Heart left ventricle (tissue), 16 donors: ENCODE measurements at regions not wholly inside any gene's neighbourhood (a gene's known extent, or its start where the extent isn't known, plus 50 kb on each side); places are given as distances from the start of the nearest gene placed in this dataset.

Experiments
- ATAC-seq, 4 donors: fragments of 200-7000 bp; cut with Tn5 transposase; one replicate each; pipeline ENCODE4 v1.9.1; 2020 to 2022; ENCODE audit warnings: moderate library complexity in 4 of 4, mild to moderate bottlenecking in 3 of 4, moderate number of reproducible peaks in 1 of 4
- DNase-seq, 5 donors: peaks; one replicate each; pipeline ENCODE4 v3.0.0-alpha.2; 2020
- H3K27ac ChIP-seq, 12 donors: fragments of 200-600 bp; sonication (generic) in 4 of 12; one replicate each; pipeline versions ENCODE4 v1.5.0 to v1.8.0; 2016 to 2022; ENCODE audit warnings: mild to moderate bottlenecking in 2 of 12
- H3K27me3 ChIP-seq, 9 donors: fragments of 200-600 bp; sonication (generic) in 2 of 9; one replicate each; pipeline versions ENCODE4 v1.5.1 to v1.8.0; 2016 to 2022; ENCODE audit warnings: mild to moderate bottlenecking in 3 of 9
- H3K36me3 ChIP-seq, 9 donors: fragments of 200-600 bp; sonication (generic) in 2 of 9; one replicate each; pipeline versions ENCODE4 v1.5.0 to v1.8.0; 2018 to 2022; ENCODE audit warnings: mild to moderate bottlenecking in 2 of 9
- H3K4me1 ChIP-seq, 12 donors: fragments of 200-600 bp; sonication (generic) in 4 of 12; one replicate each; pipeline versions ENCODE4 v1.5.0 to v1.8.0; 2016 to 2022; ENCODE audit warnings: mild to moderate bottlenecking in 3 of 12
- H3K4me3 ChIP-seq, 12 donors: fragments of 200-600 bp; sonication (generic) in 4 of 12; one replicate each; pipeline versions ENCODE4 v1.5.0 to v1.8.0; 2017 to 2022; ENCODE audit warnings: mild to moderate bottlenecking in 9 of 12, moderate library complexity in 4 of 12
- H3K9me3 ChIP-seq, 12 donors: fragments of 200-600 bp; sonication (generic) in 4 of 12; one replicate each; pipeline versions ENCODE4 v1.5.0 to v1.8.0; 2016 to 2022; ENCODE audit warnings: mild to moderate bottlenecking in 1 of 12
- POLR2A ChIP-seq, 2 donors: fragments of 450-650 bp; IDR thresholded peaks; one replicate each; pipeline ENCODE4 v1.6.1; 2017; ENCODE audit warnings: antibody characterized with exemption in 2 of 2, mild to moderate bottlenecking in 2 of 2, moderate library complexity in 2 of 2
- WGBS, 4 donors: extraction: QIAGEN DNeasy Blood & Tissue Kit in 2 of 4; methylation state at CpG; one replicate each; pipeline versions ENCODE4 v1.1.5 to v1.1.7; 2013 to 2018; 5-methylcytosine and 5-hydroxymethylcytosine counted together
- intact Hi-C, 10 donors: fragments of 100-400 bp; cut with DNase I; formaldehyde crosslinking; loops; one replicate each; pipeline versions ENCODE4 v1.11.1 to v1.14.2; 2022
- TF ChIP-seq, protein P1 (sequence below), 12 donors: fragments of 200-600 bp; sonication (generic) in 4 of 12; IDR thresholded peaks; one replicate each; pipeline versions ENCODE4 v1.5.0 to v1.8.0; 2018 to 2022; ENCODE audit warnings: antibody characterized with exemption in 12 of 12, mild to moderate bottlenecking in 5 of 12
- donor health status: ischemic (EF 13 %, LVEDD 7.1; RV severe dilation, severe dysfunction).
- donor health status: healthy with polysubstance abuse.
- donor health status: DM: no; HTN: yes; CAD: no.
- donor health status: DM: no; HTN: no; CAD: no.
- donor health status: ischemic (EF 25% LVEDD 6.9; RV normal size, moderate dysfunction).
- donor health status: ischemic (EF 25% LVEDD 5.7; RV mildly dilated, moderate dysfunction).
- donor health status: healthy.
- donor health status: DM: yes; HTN: yes; CAD: no.
- donor health status: ischemic (EF 35%, LVEDD 5.7; RV mildly dilated, moderate dysfunction).
- donor health status: nonischemic (EF 11% LVEDD 7.7; RV severe dilation, severe dysfunction).
- donor health status: DM: yes; HTN: yes; CAD: no.
- donor health status: PGD.
- donor health status: ischemic (EF 29% LVEDD 5.4; RV normal size, mild dysfunction).
- donor health status: nonischemic (EF 23%, LVEDD 6.1; RV moderate dilation, normal function).

DNA sequence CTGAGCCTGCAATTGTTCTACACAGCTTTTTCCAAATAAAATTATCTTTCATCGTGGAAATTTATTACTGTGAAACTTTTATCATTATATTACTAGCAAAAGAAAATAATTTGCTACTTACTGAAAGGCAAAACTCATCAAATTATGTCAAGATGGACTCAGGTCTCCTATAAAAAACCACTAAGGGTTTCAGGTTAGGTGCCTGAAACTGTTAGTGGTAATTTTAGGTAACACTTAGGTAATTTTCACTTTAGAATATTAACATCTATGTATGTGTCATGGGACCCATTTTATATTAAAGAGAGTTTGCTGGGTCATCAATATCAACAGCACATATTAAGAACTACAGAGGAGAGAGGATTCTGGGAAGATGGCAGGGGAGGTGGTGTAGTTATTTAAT lies 651.5 kb downstream of the CENPC start:
- Histone ChIP-seq H3K27me3 (no peaks in the 10 kb centered on the region), H3K9me3 (peaks cover 0 to 7% (median 0%) of the 10 kb centered on the region in 12 donors), H3K27ac (no peak overlapping the region), H3K4me3 (no peak overlapping the region), H3K4me1 (no peaks in the 10 kb centered on the region), H3K36me3 (no peaks in the 10 kb centered on the region)
- intact Hi-C loops = no loop called here
- ATAC-seq = no peak
- WGBS, 4 donors = 74 to 88% (median 81%) methylated on average over 1 of the region's 1 CpG
- no peak for DNase-seq
- TF ChIP-seq POLR2A (IDR thresholded peaks at IDR 0.05) = no peak
- TF ChIP-seq, protein P1, sequence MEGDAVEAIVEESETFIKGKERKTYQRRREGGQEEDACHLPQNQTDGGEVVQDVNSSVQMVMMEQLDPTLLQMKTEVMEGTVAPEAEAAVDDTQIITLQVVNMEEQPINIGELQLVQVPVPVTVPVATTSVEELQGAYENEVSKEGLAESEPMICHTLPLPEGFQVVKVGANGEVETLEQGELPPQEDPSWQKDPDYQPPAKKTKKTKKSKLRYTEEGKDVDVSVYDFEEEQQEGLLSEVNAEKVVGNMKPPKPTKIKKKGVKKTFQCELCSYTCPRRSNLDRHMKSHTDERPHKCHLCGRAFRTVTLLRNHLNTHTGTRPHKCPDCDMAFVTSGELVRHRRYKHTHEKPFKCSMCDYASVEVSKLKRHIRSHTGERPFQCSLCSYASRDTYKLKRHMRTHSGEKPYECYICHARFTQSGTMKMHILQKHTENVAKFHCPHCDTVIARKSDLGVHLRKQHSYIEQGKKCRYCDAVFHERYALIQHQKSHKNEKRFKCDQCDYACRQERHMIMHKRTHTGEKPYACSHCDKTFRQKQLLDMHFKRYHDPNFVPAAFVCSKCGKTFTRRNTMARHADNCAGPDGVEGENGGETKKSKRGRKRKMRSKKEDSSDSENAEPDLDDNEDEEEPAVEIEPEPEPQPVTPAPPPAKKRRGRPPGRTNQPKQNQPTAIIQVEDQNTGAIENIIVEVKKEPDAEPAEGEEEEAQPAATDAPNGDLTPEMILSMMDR (IDR thresholded peaks at IDR 0.05) = no peak

DNA sequence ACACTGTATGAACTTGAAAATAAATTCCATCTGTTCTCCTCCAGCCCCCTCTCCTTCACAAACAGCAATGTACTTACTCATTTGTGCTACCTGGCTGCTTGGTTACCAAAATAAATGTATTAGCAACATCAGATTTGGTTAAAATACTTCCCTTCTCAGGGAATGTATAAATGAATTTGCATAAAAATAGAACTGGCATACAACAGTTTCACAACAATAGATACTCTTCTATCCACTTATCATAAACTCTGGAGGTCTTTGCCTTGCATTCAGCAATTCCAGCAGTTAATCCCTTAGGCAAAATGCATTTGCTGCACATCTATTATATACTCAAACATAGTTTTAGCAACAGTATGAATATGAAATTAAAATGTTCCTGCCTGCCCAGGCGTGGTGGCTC lies 658.2 kb downstream of the CENPC start:
- 60 to 77% (median 66%) methylated on average over 1 of the region's 1 CpG for WGBS, 4 donors
- H3K27me3 ChIP-seq = no peaks in the 10 kb centered on the region

DNA sequence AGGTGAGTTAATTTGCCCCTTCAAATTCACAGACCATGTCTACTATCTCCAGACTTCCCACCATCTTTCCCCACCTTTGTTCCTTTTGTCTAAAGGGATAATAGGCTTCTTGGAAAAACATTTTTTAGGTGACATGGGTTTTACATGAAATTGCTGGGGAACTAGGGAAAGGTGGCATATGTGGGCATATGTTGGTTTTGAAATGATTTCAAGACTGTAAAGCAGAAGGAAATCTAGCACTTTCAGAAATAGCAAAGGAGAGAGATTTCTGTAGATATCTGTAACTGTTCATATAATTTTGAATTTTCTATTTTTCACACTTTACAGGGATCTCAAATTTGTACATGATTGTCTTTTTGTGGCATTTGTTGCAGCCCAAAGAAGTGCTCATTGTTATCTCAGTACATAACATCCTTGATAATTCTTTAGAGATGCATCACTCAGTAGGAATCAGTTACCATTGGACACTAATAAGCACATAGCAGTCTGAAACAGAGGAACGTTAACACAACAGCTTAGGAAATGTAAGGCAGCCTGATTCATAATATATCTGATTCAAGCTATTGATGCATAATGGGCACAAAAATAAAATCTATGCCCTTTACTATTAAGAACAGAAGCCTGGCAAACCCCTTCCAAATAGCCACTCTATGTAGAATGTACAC lies 659.7 kb downstream of the CENPC start:
- ATAC-seq = no peak

More for the DNA sequence above, 658.2 kb downstream of the CENPC start:
- H3K27ac ChIP-seq = no peak overlapping the region
- TF ChIP-seq POLR2A (IDR thresholded peaks at IDR 0.05) = no peak
- TF ChIP-seq, protein P1 (IDR thresholded peaks at IDR 0.05) = no peak
- ATAC-seq = no peak
- DNase-seq = no peak
- no peaks in the 10 kb centered on the region for H3K4me1 ChIP-seq
- no peak overlapping the region for H3K4me3 ChIP-seq
- intact Hi-C loops = no loop called here
- peaks cover 0 to 3% (median 0%) of the 10 kb centered on the region in 12 donors for H3K9me3 ChIP-seq
- H3K36me3 ChIP-seq = no peaks in the 10 kb centered on the region

DNA sequence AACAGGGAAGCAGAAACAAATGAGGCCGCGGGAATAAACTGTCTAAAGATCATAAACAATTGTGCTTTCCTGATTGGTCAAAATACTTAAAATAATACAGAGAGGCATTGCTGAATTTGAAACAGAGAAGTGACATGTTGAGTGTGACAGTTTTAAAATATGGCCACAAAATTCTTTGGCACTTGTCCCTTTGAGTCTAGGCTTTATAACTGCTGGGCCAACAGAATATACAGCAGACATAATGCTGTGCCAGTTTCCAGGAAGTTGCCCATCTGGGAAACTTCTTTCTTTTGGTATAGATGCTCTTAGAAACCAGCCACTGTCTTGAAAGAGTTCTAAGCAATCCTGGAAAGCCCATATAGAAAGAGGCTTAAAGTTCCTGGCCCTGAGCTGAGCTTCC lies 668.4 kb downstream of the CENPC start:
- Histone ChIP-seq H3K27me3 (no peaks in the 10 kb centered on the region), H3K9me3 (no peaks in the 10 kb centered on the region), H3K36me3 (no peaks in the 10 kb centered on the region), H3K4me3 (no peak overlapping the region), H3K4me1 (no peaks in the 10 kb centered on the region), H3K27ac (no peak overlapping the region)
- DNase-seq (no peak), ATAC-seq (no peak)
- TF ChIP-seq, protein P1 (IDR thresholded peaks at IDR 0.05) = no peak
- TF ChIP-seq POLR2A (IDR thresholded peaks at IDR 0.05) = no peak
- WGBS, 4 donors = 92 to 95% (median 93%) methylated on average over 2 of the region's 2 CpGs
- intact Hi-C loops = no loop called here

More for the DNA sequence above, 659.7 kb downstream of the CENPC start:
- no peaks in the 10 kb centered on the region for H3K27me3 ChIP-seq
- no peaks in the 10 kb centered on the region for H3K9me3 ChIP-seq
- no peaks in the 10 kb centered on the region for H3K4me1 ChIP-seq
- no peak for TF ChIP-seq POLR2A (IDR thresholded peaks at IDR 0.05)
- TF ChIP-seq, protein P1 (IDR thresholded peaks at IDR 0.05) = no peak
- H3K27ac ChIP-seq = no peak overlapping the region
- intact Hi-C loops = no loop called here
- WGBS, 4 donors = 65 to 72% (median 67%) methylated on average over 1 of the region's 1 CpG
- H3K36me3 ChIP-seq = no peaks in the 10 kb centered on the region
- no peak for DNase-seq
- H3K4me3 ChIP-seq = no peak overlapping the region
